HG03159 (cell line): ENCODE measurements at regions not wholly inside any gene's neighbourhood (a gene's known extent, or its start where the extent isn't known, plus 50 kb on each side); places are given as distances from the start of the nearest gene placed in this dataset.
"Not testable (repeated sequence)": the region's sequence is repeated elsewhere in the genome, so short reads cannot be mapped to it uniquely, and the experiment has no call there.

Source experiments
- ATAC-seq: cut with Tn5 transposase; IDR thresholded peaks from one replicate; pipeline ENCODE4 v1.9.1; 2021; ENCODE audit warnings: mild to moderate bottlenecking, moderate library complexity; ENCODE audit not compliant: unreplicated experiment

- ATAC-seq: no peak
Measured at GRCh38 chr1:184858288-184858687, 103.6 kb upstream of the EDEM3 start.

- no peak for ATAC-seq
Measured at GRCh38 chr1:184854496-184855140, 100.0 kb upstream of the EDEM3 start.

GRCh38 chr1:184854036-184854435, 99.4 kb upstream of the EDEM3 start:
- no peak for ATAC-seq

- ATAC-seq: no peak
Measured at GRCh38 chr1:184851822-184852746, 97.4 kb upstream of the EDEM3 start.

GRCh38 chr1:184843732-184844495, 89.3 kb upstream of the EDEM3 start:
- ATAC-seq: peak; percentile 100

- ATAC-seq: no peak
Measured at GRCh38 chr1:184840596-184840995, 85.9 kb upstream of the EDEM3 start.

GRCh38 chr1:184838504-184838951, 83.9 kb upstream of the EDEM3 start:
- ATAC-seq: no peak

- ATAC-seq: no peak
Measured at GRCh38 chr1:184836934-184837895, 82.6 kb upstream of the EDEM3 start.

- ATAC-seq: no peak
Measured at GRCh38 chr1:184836141-184836540, 81.5 kb upstream of the EDEM3 start.

- ATAC-seq: not testable (repeated sequence)
Measured at GRCh38 chr1:184833994-184834393, 79.3 kb upstream of the EDEM3 start.

GRCh38 chr1:184832517-184832916, 77.9 kb upstream of the EDEM3 start:
- no peak for ATAC-seq

GRCh38 chr1:184829496-184829895, 74.8 kb upstream of the EDEM3 start:
- ATAC-seq: not testable (repeated sequence)

GRCh38 chr1:184828369-184828717, 73.7 kb upstream of the EDEM3 start:
- ATAC-seq: no peak

- ATAC-seq: no peak
Measured at GRCh38 chr1:184827600-184828368, 73.1 kb upstream of the EDEM3 start.

- ATAC-seq: no peak
Measured at GRCh38 chr1:184826001-184826400, 71.3 kb upstream of the EDEM3 start.

- peak; percentile 52 for ATAC-seq
Measured at GRCh38 chr1:184825571-184825970, 70.9 kb upstream of the EDEM3 start.

GRCh38 chr1:184824691-184825323, 70.1 kb upstream of the EDEM3 start:
- ATAC-seq: no peak

GRCh38 chr1:184823080-184823479, 68.4 kb upstream of the EDEM3 start:
- ATAC-seq: no peak

- no peak for ATAC-seq
Measured at GRCh38 chr1:184822267-184822666, 67.6 kb upstream of the EDEM3 start.
